Omental fat pad (tissue), 3 donors: ENCODE measurements at regions not wholly inside any gene's neighbourhood (a gene's known extent, or its start where the extent isn't known, plus 50 kb on each side); places are given as distances from the start of the nearest gene placed in this dataset.

Source experiments
- ATAC-seq: fragments of 150-250 bp; one replicate; pipeline ENCODE4 v1.9.1; 2016; ENCODE audit warnings: mild to moderate bottlenecking, moderate library complexity; ENCODE audit not compliant: low FRiP score
- DNase-seq: peaks from one replicate; pipeline ENCODE4 v3.0.0-alpha.2; 2019; ENCODE audit warnings: low spot score
- TF ChIP-seq, protein P1 (sequence below), 3 donors: fragments of 450-650 bp; IDR thresholded peaks; one replicate each; pipeline ENCODE4 v1.5.1; 2016 to 2017; ENCODE audit warnings: antibody characterized with exemption in 3 of 3, mild to moderate bottlenecking in 3 of 3, moderate library complexity in 2 of 3

DNA sequence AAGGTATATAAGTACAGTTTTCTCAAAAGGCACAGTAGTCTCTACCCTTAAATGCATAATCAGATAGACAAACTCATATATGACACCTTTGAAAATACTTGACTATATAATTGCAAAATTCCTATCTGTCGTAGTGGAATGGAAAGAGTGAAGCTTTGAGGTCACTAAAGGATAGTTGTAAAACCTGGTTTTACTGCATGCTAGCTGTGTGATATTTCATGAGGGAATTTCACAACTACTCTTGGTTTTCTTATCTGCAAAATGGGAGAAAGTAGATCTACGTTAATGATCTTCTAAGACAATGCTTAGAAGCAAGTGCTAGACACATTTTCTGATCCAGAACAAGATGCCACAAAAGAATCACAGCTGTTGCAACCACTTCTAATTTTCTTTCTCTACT is 332.2 kb downstream of the AASDHPPT start:
- TF ChIP-seq, protein P1, sequence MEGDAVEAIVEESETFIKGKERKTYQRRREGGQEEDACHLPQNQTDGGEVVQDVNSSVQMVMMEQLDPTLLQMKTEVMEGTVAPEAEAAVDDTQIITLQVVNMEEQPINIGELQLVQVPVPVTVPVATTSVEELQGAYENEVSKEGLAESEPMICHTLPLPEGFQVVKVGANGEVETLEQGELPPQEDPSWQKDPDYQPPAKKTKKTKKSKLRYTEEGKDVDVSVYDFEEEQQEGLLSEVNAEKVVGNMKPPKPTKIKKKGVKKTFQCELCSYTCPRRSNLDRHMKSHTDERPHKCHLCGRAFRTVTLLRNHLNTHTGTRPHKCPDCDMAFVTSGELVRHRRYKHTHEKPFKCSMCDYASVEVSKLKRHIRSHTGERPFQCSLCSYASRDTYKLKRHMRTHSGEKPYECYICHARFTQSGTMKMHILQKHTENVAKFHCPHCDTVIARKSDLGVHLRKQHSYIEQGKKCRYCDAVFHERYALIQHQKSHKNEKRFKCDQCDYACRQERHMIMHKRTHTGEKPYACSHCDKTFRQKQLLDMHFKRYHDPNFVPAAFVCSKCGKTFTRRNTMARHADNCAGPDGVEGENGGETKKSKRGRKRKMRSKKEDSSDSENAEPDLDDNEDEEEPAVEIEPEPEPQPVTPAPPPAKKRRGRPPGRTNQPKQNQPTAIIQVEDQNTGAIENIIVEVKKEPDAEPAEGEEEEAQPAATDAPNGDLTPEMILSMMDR (IDR thresholded peaks at IDR 0.05) = no peak
- no peak for DNase-seq
- ATAC-seq = no peak

DNA sequence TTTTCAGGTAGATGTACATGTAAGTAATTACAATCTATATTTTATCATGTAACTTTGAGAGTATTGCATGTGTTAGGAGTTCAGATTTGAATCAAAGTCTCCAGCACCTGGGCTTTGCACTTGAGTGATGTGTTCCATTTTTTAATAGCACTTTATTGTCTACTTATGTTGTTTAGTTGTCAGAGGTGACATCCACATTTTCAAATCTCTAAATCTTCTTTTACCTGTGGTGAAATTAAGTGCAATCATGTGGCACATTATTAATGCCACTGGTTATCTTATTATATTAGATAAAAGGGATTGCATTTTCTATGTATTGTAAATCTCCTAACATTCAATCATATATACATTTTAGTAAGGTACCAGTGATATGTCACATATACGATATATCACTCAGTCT is 333.4 kb downstream of the AASDHPPT start:
- ATAC-seq = no peak
- no peak for DNase-seq

DNA sequence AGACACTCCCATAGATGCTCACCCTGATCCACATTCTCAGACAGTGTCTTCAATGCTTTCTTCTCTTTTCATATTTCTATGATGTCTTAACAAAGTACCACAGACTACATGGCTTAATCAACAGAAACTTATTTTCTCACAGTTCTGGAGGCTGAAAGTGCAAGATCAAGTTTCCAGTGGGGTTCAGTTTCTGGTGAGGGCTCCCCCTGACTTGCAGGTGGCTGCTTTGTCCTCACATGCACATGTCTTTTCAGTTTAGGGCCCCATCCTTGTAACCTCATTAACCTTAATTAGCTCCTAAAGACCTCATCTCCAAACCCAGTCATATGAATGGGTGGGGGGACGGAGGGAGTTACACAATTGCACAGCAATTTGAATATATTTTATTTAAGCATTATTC is 335.8 kb downstream of the AASDHPPT start:
- TF ChIP-seq, protein P1 (IDR thresholded peaks at IDR 0.05) = no peak
- DNase-seq (no peak), ATAC-seq (no peak)

More for the DNA sequence above, 333.4 kb downstream of the AASDHPPT start:
- TF ChIP-seq, protein P1 (IDR thresholded peaks at IDR 0.05) = no peak

DNA sequence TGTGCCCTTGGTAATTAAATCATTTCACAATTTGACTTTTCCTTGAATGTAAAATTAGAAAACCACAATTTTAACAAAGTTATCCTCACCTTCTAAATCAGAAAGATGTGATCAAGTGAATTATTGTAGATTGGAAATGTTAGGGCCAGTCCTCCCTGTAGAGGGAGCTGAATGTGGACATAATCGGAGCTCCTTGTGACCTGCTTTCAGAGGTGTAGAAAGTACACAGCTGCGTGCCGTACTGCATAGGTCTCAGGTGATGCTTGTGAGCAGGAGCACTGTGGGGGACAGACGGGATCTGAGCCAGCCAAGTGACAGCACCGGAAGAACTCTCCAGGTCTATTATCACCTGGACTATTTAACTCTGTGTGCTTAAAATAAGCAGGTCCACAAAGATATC is 338.0 kb downstream of the AASDHPPT start:
- DNase-seq (no peak), ATAC-seq (no peak)
- TF ChIP-seq, protein P1 (IDR thresholded peaks at IDR 0.05) = no peak

DNA sequence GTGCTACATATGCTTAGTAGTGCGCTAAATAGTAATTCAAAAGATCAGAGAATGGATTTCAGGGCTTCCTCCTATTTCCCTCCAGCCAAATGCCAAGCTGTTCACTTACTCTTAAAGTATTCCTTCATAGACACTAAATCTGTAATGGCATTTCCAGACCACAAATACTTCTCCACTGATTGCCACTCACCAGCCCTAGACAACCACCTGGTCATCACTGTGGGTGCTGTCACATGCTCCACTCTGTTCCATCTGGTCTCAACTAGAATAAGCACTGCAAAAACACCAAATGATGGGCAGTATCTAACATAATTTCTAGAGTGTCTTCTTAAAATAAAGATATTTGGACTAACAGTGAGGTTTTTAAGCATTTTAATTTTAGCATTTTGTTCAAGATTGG is 341.3 kb downstream of the AASDHPPT start:
- no peak for ATAC-seq
- no peak for DNase-seq
- TF ChIP-seq, protein P1 (IDR thresholded peaks at IDR 0.05) = no peak

DNA sequence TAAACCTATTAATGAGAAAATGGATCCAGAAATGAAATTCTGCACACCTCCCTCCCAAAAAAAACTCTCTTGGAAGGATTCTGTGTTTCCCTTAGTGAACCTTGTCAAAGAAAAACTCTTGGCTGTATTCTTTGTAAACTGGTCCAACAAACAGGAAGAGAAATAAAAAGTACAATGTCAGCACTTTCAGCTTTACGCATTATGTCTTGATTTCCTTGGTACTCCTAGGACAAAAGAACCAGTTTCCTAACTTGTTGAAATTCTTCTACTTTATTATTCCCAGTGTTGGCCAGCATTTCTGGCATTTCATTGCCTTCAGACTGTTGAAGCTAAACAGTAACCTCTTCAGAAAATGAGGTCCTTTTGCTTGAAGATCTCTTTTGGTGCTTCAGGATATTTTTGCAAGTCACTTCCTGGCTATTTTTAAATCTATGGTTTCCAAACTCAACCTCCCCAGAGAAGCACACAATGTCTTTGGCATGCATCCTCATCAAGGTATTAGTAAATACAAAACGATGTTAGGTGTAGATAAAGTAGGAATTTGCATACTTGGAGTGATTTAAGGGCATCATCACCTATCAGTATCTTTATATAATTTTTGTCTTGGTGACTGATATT is 342.7 kb downstream of the AASDHPPT start:
- TF ChIP-seq, protein P1 (IDR thresholded peaks at IDR 0.05) = no peak
- DNase-seq (no peak), ATAC-seq (no peak)

DNA sequence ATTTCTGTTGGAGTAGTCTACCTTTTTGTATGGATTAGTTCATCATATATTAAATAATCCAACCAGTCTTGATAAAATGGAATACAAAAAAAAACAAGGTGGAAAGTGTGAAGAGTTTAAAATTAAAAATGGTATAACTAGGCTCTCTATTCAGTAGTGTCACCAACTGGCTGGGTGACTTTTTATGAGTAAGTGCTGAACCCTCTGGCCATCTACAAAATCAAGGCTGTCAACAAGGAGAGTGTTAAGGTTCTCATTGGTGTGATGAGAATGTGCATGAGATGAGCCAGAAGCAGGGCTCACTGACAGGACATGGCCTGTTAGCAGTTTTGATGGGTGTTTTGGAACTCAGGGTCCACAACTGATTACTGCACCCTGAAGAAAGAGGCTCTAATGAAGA is 343.2 kb downstream of the AASDHPPT start:
- ATAC-seq (no peak), DNase-seq (no peak)
- TF ChIP-seq, protein P1 (IDR thresholded peaks at IDR 0.05) = no peak
